ENCODE measurements at regions not wholly inside any gene's neighbourhood (a gene's known extent, or its start where the extent isn't known, plus 50 kb on each side); places are given as distances from the start of the nearest gene placed in this dataset.

- no peak overlapping the region for H3K4me3 ChIP-seq (replicated peaks; ENCODE audit: low read depth, low read length)
- TF ChIP-seq CTCF (IDR thresholded peaks at IDR 0.05; ENCODE audit: low read length, missing control alignments): no peak
- DNase-seq (ENCODE audit: low read depth): no peak
These were observed 208.7 kb downstream of the RBM19 start for GRCh38 chr12:113757221-113758002.

GRCh38 chr12:113756609-113757008 is 209.5 kb downstream of the RBM19 start:
- TF ChIP-seq CTCF (IDR thresholded peaks at IDR 0.05; ENCODE audit: low read length, missing control alignments): no peak
- no peak for DNase-seq (ENCODE audit: low read depth)
- no peak overlapping the region for H3K4me3 ChIP-seq (replicated peaks; ENCODE audit: low read depth, low read length)

- DNase-seq (ENCODE audit: low read depth): no peak
- no peak for TF ChIP-seq CTCF (IDR thresholded peaks at IDR 0.05; ENCODE audit: low read length, missing control alignments)
- no peak overlapping the region for H3K4me3 ChIP-seq (replicated peaks; ENCODE audit: low read depth, low read length)
These were observed 211.0 kb downstream of the RBM19 start for GRCh38 chr12:113755098-113755497.

- TF ChIP-seq CTCF (IDR thresholded peaks at IDR 0.05; ENCODE audit: low read length, missing control alignments): no peak
- DNase-seq (ENCODE audit: low read depth): no peak
- no peak overlapping the region for H3K4me3 ChIP-seq (replicated peaks; ENCODE audit: low read depth, low read length)
These were observed 214.6 kb downstream of the RBM19 start for GRCh38 chr12:113751513-113751912.

GRCh38 chr12:113749433-113749815 is 216.7 kb downstream of the RBM19 start:
- TF ChIP-seq CTCF (IDR thresholded peaks at IDR 0.05; ENCODE audit: low read length, missing control alignments): no peak
- H3K4me3 ChIP-seq (replicated peaks; ENCODE audit: low read depth, low read length): no peak overlapping the region
- DNase-seq (ENCODE audit: low read depth): no peak

- TF ChIP-seq CTCF (IDR thresholded peaks at IDR 0.05; ENCODE audit: low read length, missing control alignments): no peak
- DNase-seq (ENCODE audit: low read depth): no peak
- no peak overlapping the region for H3K4me3 ChIP-seq (replicated peaks; ENCODE audit: low read depth, low read length)
These were observed 217.3 kb downstream of the RBM19 start for GRCh38 chr12:113748707-113749432.
